T-helper 9 cell (primary cell): ENCODE measurements at regions not wholly inside any gene's neighbourhood (a gene's known extent, or its start where the extent isn't known, plus 50 kb on each side); places are given as distances from the start of the nearest gene placed in this dataset.

Source experiments
- DNase-seq: peaks from one replicate; pipeline ENCODE4 v3.0.0-alpha.2; 2020

- DNase-seq: no peak
Observed at GRCh38 chr5:133827830-133828229, 140.6 kb downstream of the C5orf15 start.

GRCh38 chr5:133827011-133827410, 141.4 kb downstream of the C5orf15 start:
- no peak for DNase-seq

- no peak for DNase-seq
Observed at GRCh38 chr5:133825631-133826289, 142.7 kb downstream of the C5orf15 start.

GRCh38 chr5:133824661-133825254, 143.7 kb downstream of the C5orf15 start:
- no peak for DNase-seq

GRCh38 chr5:133821889-133822288, 146.5 kb downstream of the C5orf15 start:
- no peak for DNase-seq

GRCh38 chr5:133821311-133821741, 147.1 kb downstream of the C5orf15 start:
- DNase-seq: no peak

- no peak for DNase-seq
Observed at GRCh38 chr5:133820507-133820906, 147.9 kb downstream of the C5orf15 start.

- DNase-seq: no peak
Observed at GRCh38 chr5:133819977-133820471, 148.4 kb downstream of the C5orf15 start.

GRCh38 chr5:133818869-133819600, 149.4 kb downstream of the C5orf15 start:
- no peak for DNase-seq

- no peak for DNase-seq
Observed at GRCh38 chr5:133818031-133818431, 150.4 kb downstream of the C5orf15 start.

- no peak for DNase-seq
Observed at GRCh38 chr5:133817456-133817855, 151.0 kb downstream of the C5orf15 start.

GRCh38 chr5:133816791-133817190, 151.6 kb downstream of the C5orf15 start:
- DNase-seq: no peak

GRCh38 chr5:133814152-133814551, 154.3 kb downstream of the C5orf15 start:
- no peak for DNase-seq

- no peak for DNase-seq
Observed at GRCh38 chr5:133811168-133811567, 157.3 kb downstream of the C5orf15 start.

GRCh38 chr5:133809801-133810200, 158.6 kb downstream of the C5orf15 start:
- no peak for DNase-seq

GRCh38 chr5:133807348-133807747, 161.1 kb downstream of the C5orf15 start:
- no peak for DNase-seq

- no peak for DNase-seq
Observed at GRCh38 chr5:133806847-133807246, 161.6 kb downstream of the C5orf15 start.

- DNase-seq: no peak
Observed at GRCh38 chr5:133801955-133802751, 166.3 kb downstream of the C5orf15 start.

- DNase-seq: no peak
Observed at GRCh38 chr5:133801431-133801830, 167.0 kb downstream of the C5orf15 start.

GRCh38 chr5:133799571-133800237, 168.7 kb downstream of the C5orf15 start:
- DNase-seq: no peak

- DNase-seq: no peak
Observed at GRCh38 chr5:133797167-133797566, 171.3 kb downstream of the C5orf15 start.

- DNase-seq: no peak
Observed at GRCh38 chr5:133796186-133796585, 172.2 kb downstream of the C5orf15 start.
